ENCODE measurements at regions not wholly inside any gene's neighbourhood (a gene's known extent, or its start where the extent isn't known, plus 50 kb on each side); places are given as distances from the start of the nearest gene placed in this dataset.
"Not testable (repeated sequence)": the region's sequence is repeated elsewhere in the genome, so short reads cannot be mapped to it uniquely, and the experiment has no call there.

DNA sequence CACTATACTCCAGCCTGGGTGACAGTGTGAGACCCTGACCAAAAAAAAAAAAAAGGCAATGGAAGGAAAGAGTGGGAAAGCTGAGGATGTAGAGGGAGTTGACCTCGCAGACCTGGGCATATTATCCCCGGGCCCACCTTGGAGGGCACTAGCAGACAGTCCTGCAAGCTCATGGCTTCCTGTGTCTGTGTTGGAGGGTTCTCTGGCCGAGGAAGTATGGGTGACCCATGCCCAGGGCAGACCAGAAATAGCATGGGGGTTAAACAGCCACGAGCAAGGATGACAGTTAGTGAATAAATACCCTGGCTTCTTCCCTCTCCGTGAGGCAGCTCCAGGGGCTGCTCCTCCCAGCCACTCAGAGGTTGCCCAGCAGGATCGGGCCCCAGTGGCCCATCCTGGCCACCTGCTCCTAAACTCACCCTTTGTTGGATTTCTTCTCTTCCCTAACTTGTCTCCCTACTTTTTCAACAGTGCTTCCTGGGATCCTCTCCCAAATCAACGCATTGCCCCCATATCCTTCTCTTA lies 485.8 kb downstream of the ZNF536 start:
- ATAC-seq = no peak

- no peak for ATAC-seq
These were observed 485.2 kb downstream of the ZNF536 start for GRCh38 chr19:30857388-30857787.

GRCh38 chr19:30856786-30857185 lies 484.6 kb downstream of the ZNF536 start:
- ATAC-seq = no peak

- ATAC-seq = no peak
These were observed 484.2 kb downstream of the ZNF536 start for GRCh38 chr19:30856376-30856775.

GRCh38 chr19:30855442-30855841 lies 483.3 kb downstream of the ZNF536 start:
- no peak for ATAC-seq

GRCh38 chr19:30854661-30855060 lies 482.5 kb downstream of the ZNF536 start:
- no peak for ATAC-seq

DNA sequence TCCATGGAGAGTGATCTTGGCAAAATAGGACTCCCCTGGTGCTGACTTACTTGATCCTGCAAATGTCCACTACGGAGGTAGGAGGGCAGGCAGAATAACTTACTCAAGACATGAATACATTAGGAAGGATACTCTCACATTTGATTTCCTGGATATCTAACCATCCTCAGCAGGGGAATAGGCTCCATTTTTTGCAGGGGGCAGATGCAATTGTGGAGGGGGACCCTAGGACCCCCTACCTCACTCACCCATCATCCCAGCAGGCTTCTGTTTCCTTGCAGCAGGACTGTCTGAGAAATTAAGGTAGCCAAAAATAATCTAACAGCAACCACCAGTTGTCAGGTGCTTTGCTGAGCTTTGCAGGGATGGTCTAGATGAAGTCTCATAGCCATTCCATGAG lies 482.0 kb downstream of the ZNF536 start:
- ATAC-seq = no peak

DNA sequence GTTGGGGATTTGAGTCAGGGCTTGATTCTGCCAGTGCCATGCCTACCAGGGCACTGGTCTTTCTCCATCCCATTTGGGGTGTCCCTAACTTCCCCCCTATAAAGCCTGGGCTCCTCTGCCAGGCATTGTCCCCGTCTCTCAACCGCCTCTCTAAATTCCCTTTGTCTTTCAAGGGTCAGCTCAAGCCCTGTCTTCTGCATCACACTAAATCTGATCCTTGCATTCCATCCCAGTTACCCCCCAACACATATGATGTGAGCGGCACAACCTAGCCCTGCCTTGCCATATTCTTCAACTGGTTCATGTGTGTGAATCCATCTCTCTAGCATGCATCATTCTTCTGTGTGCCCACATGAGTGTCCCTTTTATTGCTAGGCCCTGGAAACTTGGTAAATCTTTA lies 480.9 kb downstream of the ZNF536 start:
- ATAC-seq = no peak

DNA sequence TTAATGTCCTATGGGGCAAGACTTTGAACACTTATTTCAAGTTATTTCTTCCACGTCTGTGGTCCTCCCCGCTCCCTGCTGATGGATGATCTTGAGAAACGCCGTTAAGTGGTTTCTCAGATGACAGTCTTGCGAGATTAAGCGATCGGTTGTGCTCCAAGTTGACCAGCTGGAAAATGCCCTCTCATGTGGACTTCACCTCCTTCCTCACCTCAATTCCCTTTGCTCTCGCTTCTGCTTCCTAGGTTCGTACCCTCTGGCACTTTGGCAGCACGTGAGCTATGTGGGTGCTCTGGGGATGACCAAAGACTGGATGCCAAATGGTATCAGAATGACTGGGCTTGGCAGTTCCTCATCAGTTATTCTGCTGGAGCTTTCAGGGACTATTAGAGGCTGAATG lies 480.0 kb downstream of the ZNF536 start:
- ATAC-seq = no peak

GRCh38 chr19:30851646-30852045 lies 479.5 kb downstream of the ZNF536 start:
- no peak for ATAC-seq

DNA sequence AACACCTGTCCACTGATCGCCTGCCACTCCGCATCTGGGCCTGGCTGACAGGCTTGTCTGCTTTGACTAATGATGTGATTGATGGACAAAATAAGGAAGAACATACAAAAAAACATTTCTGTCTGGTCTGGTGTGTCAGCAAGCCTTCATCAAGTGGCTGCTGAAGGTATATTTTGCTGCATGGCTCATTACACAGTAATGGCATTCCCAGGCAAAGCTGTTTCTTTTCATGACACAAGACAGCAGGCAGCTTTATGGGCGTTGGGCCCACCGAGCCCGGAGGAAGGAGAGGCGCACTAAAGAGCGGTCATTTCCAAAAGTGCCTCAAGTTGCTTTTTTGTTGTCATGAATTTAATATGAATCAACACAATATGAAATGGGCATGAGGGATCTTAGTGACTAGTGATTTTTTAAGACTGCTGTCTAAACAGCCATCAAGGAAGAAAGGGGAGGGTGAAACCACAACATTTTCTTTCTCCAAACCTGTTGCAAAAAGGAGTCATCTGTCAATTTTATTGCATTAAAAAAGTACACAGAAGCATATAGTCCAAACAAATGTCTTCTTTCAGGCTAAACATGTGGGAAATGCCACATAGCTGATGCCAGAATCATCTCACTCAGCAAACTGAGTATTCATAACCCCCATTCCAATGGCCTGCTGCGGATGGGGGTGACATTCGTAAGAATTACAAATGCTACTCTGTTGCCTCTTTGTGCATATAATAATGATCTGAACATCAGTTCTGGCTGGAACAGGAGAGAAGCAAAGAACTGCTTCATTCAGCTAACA lies 476.6 kb downstream of the ZNF536 start:
- no peak for ATAC-seq

DNA sequence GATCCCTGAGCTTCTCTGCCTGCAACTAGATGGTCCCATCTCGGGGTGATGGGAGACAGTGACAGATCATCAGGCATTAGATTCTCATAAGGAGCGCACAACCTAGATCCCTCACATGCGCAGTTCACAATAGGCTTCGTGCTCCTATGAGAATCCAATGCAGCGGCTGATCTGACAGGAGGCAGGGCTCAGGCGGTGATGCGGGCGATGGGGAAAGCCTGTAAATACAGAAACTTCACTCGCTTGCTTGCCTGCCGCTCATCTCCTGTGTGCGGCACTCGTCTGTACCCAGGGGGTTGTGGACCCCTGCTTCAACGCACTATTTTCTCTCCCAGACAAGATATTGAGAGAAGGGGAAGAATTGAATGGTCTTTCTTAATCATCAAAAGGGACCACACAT lies 473.9 kb downstream of the ZNF536 start:
- no peak for ATAC-seq

- no peak for ATAC-seq
These were observed 470.7 kb downstream of the ZNF536 start for GRCh38 chr19:30842926-30843325.

- no peak for ATAC-seq
These were observed 469.8 kb downstream of the ZNF536 start for GRCh38 chr19:30841934-30842333.

DNA sequence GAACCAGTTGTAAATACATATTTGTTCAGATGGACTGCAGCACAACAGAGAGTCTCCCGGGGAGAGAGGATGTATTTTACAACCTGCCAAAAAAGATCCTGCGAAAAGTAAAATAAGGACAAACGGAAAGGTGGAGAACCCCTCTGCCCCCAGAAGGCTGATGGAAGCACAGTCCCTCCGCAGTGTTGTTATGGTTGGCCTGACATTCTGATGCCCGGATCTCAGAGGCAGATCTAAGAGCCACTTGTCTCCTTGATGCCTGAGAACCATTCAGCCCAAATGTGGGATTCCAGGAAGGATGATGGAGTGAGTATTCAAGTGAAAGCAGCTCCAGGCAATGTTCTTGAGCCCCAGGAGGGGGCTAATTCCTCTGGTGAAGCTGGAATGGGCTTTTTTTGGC lies 458.7 kb downstream of the ZNF536 start:
- no peak for ATAC-seq

GRCh38 chr19:30825505-30825904 lies 453.3 kb downstream of the ZNF536 start:
- ATAC-seq = not testable (repeated sequence)

DNA sequence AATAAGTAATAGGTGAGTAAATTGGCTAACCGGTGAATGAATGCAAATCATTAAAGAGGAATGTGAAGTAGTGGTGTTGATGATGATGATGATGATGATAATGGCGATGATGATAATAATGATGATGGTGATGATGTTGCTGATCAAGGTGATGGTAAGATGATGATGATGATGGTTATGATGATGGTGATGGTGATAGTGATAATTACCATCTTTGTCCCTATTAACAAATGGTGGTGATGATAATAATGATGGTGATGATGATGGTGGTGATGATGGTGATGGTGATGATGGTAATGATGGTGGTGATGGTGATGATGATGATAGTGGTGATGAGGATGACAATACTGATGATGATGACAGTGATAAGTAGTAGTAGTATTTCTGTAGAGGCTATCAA lies 452.6 kb downstream of the ZNF536 start:
- no peak for ATAC-seq

GRCh38 chr19:30817965-30818567 lies 445.9 kb downstream of the ZNF536 start:
- ATAC-seq = no peak

- ATAC-seq = no peak
These were observed 445.0 kb downstream of the ZNF536 start for GRCh38 chr19:30817197-30817596.

DNA sequence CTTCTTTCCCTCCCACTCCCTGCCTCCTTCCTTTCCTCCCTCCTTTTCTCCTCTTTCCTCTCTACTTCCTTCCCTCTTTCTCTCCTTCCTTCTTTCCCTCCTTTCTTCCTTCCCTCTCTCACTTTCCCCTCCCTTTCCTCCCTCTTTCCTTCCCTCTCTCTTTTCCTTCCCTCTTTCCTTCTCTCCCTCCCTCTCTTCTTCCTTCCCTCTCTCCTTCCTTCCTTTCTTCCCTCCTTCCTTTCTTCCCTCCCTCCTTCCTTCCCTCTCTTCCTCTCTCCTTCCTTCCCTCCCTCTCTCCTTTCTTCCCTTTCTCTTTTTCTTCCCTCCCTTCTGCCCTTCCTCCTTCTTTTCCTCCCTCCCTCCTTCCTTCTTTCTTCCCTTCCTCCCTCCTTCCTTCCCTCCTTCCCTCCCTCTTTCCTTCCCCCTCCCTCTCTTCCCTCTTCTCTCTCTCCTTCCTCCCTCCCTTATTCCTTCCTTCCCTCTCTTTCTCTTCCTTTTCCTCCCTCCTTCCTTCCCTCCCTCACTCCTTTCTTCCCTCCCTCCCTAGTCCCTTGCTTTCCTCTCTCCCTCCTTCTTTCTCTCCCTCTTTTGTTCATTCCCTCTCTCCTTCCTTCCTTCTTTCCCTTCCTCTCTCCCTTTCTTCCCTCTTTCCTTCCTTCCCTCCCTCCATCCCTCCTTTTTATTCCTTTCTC lies 443.9 kb downstream of the ZNF536 start:
- ATAC-seq = no peak

DNA sequence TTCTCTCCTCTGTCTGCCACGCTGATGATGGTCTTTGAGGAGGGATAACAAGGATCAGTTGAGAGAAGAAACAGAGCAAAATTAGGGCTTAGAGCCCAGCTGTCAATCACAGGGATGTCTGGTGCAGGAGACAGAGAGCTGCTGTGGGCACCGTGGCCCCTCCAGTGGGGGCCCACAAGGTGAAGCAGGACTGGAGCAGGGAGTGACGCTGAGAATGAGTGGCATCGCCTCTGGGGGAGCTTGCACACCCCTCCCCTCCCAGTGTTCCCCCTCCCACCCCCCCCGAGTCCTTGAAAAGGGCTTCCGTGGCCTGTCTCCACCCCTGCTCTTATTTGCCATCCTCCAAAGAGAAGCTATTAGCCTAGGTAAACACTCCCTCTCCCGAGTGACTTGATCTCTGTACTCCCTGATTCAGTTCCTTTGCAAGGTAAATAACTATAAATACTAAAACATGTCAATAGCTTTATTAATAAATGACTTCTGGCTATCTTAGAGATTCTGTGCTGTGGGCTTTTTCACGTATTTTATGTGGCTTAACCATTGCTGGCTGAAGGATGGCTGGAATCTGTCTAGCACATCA lies 440.0 kb downstream of the ZNF536 start:
- no peak for ATAC-seq

DNA sequence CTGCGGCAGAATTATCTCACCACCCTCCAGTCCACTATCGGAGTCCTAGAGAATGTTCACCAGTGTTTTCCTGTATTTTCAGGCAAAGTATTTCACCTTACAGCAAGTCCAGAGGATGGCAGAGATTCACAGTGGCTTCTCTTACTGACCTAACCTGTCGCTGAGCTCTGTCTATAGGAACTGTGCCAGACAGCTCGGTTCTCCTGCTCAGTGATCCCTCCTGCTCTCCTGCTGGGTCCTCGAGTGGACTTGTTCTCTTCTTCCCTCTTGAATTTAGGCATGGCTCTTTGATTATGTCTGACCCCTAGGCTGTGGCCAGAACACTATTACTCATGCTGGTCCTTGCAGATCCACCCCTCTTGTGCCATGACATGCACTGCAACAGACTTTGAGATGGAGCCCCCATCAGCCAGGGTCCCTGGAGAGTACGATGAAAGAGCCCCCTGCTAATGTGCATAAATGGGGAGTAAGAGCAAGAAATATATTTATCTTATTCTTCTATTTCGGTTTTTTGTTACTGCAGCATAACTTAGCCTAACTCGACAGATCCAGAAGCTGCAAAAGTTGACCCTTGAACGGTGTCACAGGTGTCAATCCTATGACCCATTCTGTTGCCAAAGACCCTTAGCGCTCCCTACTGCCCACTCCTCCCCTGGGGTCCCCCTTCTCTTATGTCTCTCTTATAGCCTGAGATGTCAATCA lies 439.4 kb downstream of the ZNF536 start:
- no peak for ATAC-seq

DNA sequence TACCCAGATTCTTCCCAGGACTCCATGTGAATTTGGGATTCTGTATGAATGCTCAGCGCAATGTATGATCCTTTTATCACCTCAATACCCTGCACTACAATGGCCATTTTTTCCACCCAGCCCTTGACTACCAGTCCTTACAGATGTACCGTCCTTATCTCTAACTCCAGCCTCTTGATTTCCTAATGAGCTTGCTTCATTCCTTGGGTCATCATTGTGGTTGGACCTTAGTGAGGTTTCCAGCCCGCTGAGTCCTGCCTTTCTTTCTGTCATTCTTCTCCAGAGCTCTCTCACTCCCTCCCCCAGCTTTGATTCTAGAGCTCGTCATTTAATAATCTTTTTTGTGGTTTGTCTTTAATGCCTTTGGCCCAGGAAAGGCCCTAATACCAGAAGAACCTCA lies 438.5 kb downstream of the ZNF536 start:
- ATAC-seq = no peak

All from esophagus mucosa (tissue), 1 donor.